ENCODE measurements at regions not wholly inside any gene's neighbourhood (a gene's known extent, or its start where the extent isn't known, plus 50 kb on each side); places are given as distances from the start of the nearest gene placed in this dataset.

DNA sequence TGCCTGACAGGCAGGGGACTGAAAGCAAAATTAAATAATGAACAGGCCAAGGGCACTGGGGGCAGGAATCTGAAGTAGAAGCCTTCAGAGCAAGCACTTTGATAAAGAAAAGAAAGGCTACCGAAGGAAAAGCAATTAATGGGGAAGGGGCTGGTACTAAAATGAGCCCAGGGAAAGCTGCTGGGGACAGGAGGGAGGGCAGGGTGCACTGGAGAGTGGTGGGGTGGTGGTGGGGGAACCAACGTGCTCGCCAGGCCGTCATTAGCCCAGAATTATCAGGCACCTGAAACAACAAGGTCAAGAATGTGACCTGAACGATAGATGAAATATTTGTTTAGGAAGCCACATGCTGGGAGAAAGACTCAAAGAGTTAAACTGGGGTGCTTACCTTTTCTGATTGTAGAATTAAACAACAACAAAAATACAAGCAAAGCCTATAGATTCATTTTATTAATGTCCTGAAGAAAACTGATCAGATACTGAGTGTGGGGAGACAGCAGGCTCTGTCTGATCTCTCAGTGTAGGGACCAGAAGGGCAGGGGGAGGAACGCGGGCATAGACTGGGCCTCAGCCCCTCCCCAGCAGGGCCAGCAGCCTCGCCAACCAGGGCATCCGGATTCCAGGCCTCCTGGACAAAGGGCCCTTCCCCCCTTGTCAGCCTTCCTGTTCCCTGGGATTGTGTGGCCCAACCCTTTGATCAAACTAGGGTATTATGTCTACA is 239.7 kb upstream of the KLF3 start:
- H3K9me3 Mint-ChIP-seq, result peaks cover 32% of the 10 kb centered on the region
- H3K27me3 Mint-ChIP-seq (ENCODE audit: low read depth, poor library complexity), result no peaks in the 10 kb centered on the region
- peaks cover 40% of the 10 kb centered on the region for H3K4me1 Mint-ChIP-seq
- peak overlapping the region; percentile 99 for H3K27ac Mint-ChIP-seq
- peak; percentile 31 for DNase-seq
- peaks cover 16% of the 10 kb centered on the region for H3K36me3 Mint-ChIP-seq (ENCODE audit: low read depth)
- TF ChIP-seq, protein P1, sequence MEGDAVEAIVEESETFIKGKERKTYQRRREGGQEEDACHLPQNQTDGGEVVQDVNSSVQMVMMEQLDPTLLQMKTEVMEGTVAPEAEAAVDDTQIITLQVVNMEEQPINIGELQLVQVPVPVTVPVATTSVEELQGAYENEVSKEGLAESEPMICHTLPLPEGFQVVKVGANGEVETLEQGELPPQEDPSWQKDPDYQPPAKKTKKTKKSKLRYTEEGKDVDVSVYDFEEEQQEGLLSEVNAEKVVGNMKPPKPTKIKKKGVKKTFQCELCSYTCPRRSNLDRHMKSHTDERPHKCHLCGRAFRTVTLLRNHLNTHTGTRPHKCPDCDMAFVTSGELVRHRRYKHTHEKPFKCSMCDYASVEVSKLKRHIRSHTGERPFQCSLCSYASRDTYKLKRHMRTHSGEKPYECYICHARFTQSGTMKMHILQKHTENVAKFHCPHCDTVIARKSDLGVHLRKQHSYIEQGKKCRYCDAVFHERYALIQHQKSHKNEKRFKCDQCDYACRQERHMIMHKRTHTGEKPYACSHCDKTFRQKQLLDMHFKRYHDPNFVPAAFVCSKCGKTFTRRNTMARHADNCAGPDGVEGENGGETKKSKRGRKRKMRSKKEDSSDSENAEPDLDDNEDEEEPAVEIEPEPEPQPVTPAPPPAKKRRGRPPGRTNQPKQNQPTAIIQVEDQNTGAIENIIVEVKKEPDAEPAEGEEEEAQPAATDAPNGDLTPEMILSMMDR (IDR thresholded peaks at IDR 0.05), result no peak
- H3K4me3 Mint-ChIP-seq, result peak overlapping the region; percentile 42

DNA sequence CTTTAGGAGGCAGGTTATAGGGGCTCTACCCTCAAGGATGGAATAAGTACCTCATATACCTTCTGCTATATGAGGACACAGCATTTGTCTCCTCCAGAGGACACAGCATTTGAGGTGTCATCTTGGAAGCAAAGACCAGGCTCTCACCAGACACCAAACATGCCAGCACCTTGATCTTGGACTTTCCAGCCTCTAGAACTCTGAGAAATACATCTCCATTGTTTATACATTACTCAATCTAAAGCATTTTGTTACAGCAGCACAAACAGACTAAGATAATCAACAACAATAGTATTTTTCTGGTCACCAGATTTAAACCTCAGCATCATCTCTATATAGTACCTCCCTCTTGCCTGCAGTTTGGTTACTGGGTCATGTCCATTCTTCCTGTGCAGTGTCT is 237.5 kb upstream of the KLF3 start:
- no peak overlapping the region for H3K4me3 Mint-ChIP-seq
- peaks cover 4% of the 10 kb centered on the region for H3K36me3 Mint-ChIP-seq (ENCODE audit: low read depth)
- DNase-seq, result no peak
- H3K27me3 Mint-ChIP-seq (ENCODE audit: low read depth, poor library complexity), result no peaks in the 10 kb centered on the region
- peaks cover 17% of the 10 kb centered on the region for H3K9me3 Mint-ChIP-seq
- no peak overlapping the region for H3K27ac Mint-ChIP-seq
- H3K4me1 Mint-ChIP-seq, result peaks cover 40% of the 10 kb centered on the region
- TF ChIP-seq, protein P1 (IDR thresholded peaks at IDR 0.05), result no peak

DNA sequence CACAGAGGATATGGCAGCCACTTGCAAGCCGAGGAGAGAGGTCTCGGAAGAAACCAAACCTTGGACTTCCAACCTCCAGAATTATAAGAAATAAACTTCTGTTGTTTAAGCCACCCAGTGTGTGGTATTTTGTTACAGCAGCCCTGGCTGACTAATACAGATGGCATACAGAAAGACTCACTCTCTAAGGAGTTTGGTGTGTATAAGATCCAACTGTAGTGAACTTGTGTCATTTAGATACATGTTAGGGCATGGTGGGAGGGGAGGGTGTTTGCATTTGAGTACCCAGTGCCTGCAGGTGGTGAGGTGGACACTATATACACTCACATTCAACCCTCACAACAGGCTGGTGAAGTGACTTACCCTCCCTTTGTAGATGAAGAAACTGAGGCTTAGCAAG is 233.2 kb upstream of the KLF3 start:
- no peaks in the 10 kb centered on the region for H3K27me3 Mint-ChIP-seq (ENCODE audit: low read depth, poor library complexity)

DNA sequence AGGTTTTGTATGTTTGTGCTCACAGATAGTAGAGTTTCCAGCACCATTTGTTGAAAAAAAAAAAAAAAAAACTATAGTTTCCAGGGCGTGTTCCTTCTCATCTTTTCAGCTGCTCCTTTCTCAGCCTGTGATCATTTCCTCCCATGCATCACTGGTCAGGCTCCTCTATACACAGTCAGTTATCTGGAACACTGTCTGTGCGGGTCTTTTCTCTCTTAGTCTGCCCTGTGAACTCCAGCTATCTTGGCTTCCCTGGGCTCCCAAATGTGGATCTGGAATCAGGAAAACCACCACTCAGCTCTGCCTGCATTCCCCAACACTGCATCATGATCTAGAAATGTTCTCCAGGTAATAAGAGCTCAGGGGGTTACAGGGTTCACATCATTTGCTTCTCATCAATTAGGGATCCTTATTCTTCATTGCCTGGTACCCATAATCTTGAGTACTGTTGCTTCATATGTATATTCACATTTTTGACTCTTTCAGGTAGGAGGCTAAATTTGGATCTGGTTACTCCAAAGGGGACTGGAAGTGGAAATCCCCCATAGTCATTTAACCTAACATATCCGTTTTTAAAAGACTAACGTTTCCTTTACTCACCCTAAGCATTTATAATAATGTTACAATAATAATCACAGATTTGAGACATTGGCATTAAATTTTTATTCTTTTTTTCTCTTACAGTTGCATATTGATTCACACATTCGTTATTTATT is 221.8 kb upstream of the KLF3 start:
- DNase-seq, result no peak
- H3K36me3 Mint-ChIP-seq (ENCODE audit: low read depth), result no peaks in the 10 kb centered on the region
- TF ChIP-seq, protein P1 (IDR thresholded peaks at IDR 0.05), result no peak
- peak overlapping the region; percentile 11 for H3K27ac Mint-ChIP-seq
- no peaks in the 10 kb centered on the region for H3K4me1 Mint-ChIP-seq
- H3K4me3 Mint-ChIP-seq, result no peak overlapping the region
- H3K27me3 Mint-ChIP-seq (ENCODE audit: low read depth, poor library complexity), result peaks cover 12% of the 10 kb centered on the region
- H3K9me3 Mint-ChIP-seq, result peaks cover 61% of the 10 kb centered on the region

More for the DNA sequence above, 233.2 kb upstream of the KLF3 start:
- peaks cover 43% of the 10 kb centered on the region for H3K9me3 Mint-ChIP-seq
- no peak for DNase-seq
- TF ChIP-seq, protein P1 (IDR thresholded peaks at IDR 0.05), result no peak
- H3K4me3 Mint-ChIP-seq, result no peak overlapping the region
- H3K36me3 Mint-ChIP-seq (ENCODE audit: low read depth), result peaks cover 13% of the 10 kb centered on the region
- no peak overlapping the region for H3K27ac Mint-ChIP-seq
- peaks cover 10% of the 10 kb centered on the region for H3K4me1 Mint-ChIP-seq

DNA sequence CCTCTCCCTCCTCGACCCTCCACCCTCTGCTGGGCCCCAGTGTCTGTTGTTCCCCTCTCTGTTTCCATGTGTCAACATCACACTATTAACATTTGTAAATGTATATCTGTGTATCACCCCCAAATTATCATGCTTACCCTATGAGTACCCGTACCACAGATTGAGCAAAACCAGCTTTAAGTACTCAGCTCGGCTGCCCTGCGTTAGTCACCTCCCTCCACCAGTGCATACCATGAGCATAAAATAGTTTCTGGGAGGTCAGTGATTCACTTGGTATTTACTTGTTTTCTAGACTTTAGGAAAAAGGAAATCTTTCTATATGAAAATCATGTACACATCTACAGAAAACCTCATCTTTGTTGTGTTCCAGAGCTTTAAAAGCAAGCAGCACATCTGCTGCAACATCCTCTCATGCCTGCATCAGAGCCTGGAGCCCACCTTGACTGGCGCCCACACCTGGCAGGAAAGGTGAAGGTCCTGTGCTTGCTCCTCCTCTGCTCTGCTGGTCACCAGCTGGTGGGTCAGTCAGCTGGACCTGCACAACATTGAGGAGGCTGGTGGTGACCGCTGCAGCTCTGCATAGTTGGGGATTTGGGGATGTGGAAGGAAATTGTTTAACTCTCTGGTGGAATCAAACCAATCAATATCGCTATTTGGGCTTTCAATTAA is 214.4 kb upstream of the KLF3 start:
- Mint-ChIP-seq H3K4me3 (no peak overlapping the region), H3K27me3 (ENCODE audit: low read depth, poor library complexity) (peaks cover 9% of the 10 kb centered on the region), H3K4me1 (no peaks in the 10 kb centered on the region), H3K9me3 (peaks cover 64% of the 10 kb centered on the region), H3K36me3 (ENCODE audit: low read depth) (peaks cover 6% of the 10 kb centered on the region), H3K27ac (no peak overlapping the region)
- TF ChIP-seq, protein P1 (IDR thresholded peaks at IDR 0.05), result no peak
- DNase-seq, result no peak
